Omental fat pad (tissue), 3 donors: ENCODE measurements at regions not wholly inside any gene's neighbourhood (a gene's known extent, or its start where the extent isn't known, plus 50 kb on each side); places are given as distances from the start of the nearest gene placed in this dataset.
"Not testable (repeated sequence)": the region's sequence is repeated elsewhere in the genome, so short reads cannot be mapped to it uniquely, and the experiment has no call there.

Experiments
- ATAC-seq: fragments of 150-250 bp; one replicate; pipeline ENCODE4 v1.9.1; 2016; ENCODE audit warnings: mild to moderate bottlenecking, moderate library complexity; ENCODE audit not compliant: low FRiP score
- DNase-seq: peaks from one replicate; pipeline ENCODE4 v3.0.0-alpha.2; 2019; ENCODE audit warnings: low spot score
- CTCF ChIP-seq, 3 donors: fragments of 450-650 bp; IDR thresholded peaks; one replicate each; pipeline ENCODE4 v1.5.1; 2016 to 2017; ENCODE audit warnings: antibody characterized with exemption in 3 of 3, mild to moderate bottlenecking in 3 of 3, moderate library complexity in 2 of 3

- ATAC-seq = no peak
- no peak for TF ChIP-seq CTCF (IDR thresholded peaks at IDR 0.05)
- no peak for DNase-seq
Measured at GRCh38 chr7:142562688-142563087, 186.6 kb upstream of the PRSS1 start.

GRCh38 chr7:142561396-142561795 lies 187.9 kb upstream of the PRSS1 start:
- DNase-seq, ATAC-seq: not testable (repeated sequence)

GRCh38 chr7:142560770-142561169 lies 188.5 kb upstream of the PRSS1 start:
- not testable (repeated sequence) for DNase-seq, ATAC-seq

DNA sequence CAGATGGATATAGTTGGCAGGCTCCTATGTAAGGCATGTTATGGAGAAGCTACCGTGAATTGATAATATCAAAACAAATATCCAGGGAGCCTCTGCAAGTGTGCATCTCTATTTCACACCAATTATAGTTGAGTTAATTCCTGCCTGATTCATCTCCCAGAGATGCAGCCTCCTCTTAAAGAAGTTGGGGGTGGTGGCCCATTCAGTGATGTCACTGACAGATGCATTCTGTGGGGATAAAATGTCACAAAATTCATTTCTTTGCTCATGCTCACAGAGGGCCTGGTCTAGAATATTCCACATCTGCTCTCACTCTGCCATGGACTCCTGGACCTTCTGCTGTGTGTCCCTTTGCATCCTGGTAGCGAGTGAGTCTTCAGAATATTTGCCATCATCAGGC lies 189.1 kb upstream of the PRSS1 start:
- no peak for ATAC-seq
- TF ChIP-seq CTCF (IDR thresholded peaks at IDR 0.05) = no peak
- DNase-seq = no peak

DNA sequence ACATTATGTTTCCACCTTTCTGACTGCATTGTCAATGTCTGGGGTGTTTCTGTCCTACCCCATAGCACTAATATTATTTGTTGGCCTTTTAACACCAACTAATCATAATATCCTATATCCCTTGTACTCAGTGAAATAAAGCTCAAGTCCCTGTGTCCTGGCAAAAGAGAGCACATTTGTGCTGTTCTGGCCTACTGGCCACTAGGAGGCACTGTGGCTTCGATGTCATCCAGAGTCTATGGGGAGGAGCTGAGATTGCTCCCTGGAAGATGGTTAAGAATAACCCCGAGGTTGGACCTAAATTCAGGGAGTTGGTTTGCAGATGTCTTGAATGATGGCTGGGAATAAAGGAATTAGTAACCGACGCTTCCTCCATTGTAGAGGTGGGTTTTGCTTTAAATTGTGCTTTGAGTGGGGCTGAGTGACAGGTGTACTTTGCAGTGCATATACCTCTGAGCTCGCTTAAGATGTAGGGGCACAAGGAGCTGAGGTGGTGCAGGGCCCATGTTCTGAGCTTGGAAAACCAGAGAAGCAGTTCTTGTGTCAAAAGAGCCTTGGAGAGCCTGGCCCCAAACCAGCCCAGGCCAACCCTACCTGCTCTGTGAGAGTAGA lies 191.2 kb upstream of the PRSS1 start:
- TF ChIP-seq CTCF (IDR thresholded peaks at IDR 0.05) = no peak
- no peak for DNase-seq
- no peak for ATAC-seq

DNA sequence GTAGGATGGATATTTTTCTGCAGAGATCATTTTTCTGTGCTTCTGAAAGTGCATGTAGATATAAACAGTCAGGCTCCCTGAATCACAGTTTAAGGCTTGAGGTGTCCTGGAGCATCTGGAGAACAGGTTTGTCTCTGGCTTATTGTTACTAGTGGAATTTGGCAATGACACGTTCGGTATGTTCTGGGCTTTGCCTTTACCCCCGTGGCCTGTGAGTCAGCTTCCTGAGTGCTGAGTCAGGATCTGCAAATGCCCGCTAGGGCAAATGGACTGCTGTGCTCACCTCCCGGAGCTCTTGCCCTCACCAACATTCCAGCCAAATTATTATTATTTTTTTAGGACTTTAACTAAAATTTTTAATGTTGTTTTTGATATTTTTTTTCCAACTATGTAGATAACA lies 192.5 kb upstream of the PRSS1 start:
- no peak for TF ChIP-seq CTCF (IDR thresholded peaks at IDR 0.05)
- ATAC-seq (peak; percentile 87), DNase-seq (peak; percentile 50)

DNA sequence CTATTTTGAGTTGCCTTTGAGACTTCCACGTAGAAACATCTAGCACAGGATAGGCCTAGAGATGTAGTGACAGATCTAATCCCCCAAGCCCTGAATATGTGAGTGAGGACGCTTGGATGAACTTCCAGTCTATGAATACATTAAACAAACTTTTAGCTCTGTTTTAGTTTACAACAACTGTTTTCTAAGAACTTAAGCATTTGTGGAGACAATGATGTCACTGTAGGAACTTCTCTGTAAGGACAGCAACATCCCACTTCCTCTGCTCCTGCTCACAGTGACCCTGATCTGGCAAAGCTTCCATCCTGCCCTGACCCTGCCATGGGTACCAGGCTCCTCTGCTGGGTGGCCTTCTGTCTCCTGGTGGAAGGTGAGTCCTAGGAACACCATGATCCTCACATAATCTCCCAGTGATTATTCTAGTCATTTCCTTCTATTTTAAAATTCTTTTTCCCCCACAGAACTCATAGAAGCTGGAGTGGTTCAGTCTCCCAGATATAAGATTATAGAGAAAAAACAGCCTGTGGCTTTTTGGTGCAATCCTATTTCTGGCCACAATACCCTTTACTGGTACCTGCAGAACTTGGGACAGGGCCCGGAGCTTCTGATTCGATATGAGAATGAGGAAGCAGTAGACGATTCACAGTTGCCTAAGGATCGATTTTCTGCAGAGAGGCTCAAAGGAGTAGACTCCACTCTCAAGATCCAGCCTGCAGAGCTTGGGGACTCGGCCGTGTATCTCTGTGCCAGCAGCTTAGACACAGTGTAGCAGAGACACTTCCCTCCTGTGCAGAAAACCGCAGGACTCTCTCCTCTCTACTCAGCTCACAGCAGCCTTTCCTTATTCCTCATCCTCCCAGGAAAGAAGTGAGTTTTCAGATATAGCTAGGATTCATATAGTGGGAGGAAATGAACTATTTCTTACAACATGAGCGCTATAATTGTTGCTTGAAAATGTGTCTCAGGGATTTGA lies 194.4 kb upstream of the PRSS1 start:
- DNase-seq = no peak
- TF ChIP-seq CTCF (IDR thresholded peaks at IDR 0.05) = no peak
- ATAC-seq = no peak

- DNase-seq (no peak), ATAC-seq (no peak)
- TF ChIP-seq CTCF (IDR thresholded peaks at IDR 0.05) = no peak
Measured at GRCh38 chr7:142553216-142553615, 196.1 kb upstream of the PRSS1 start.
